OCI-LY7 (cell line): ENCODE measurements at regions not wholly inside any gene's neighbourhood (a gene's known extent, or its start where the extent isn't known, plus 50 kb on each side); places are given as distances from the start of the nearest gene placed in this dataset.

Source experiments
- CTCF ChIP-seq: fragments of 200-600 bp; sonication (generic); conservative IDR thresholded peaks from 2 replicates; pipeline ENCODE4 v1.5.1; 2014; ENCODE audit warnings: mild to moderate bottlenecking, antibody characterized with exemption, low read length, moderate library complexity, mixed read lengths
- EZH2phosphoT487 ChIP-seq: fragments of 200-600 bp; sonication (generic); IDR thresholded peaks from 2 replicates; pipeline ENCODE4 v1.6.1; 2018; ENCODE audit warnings: low read depth, borderline replicate concordance, mild to moderate bottlenecking, mixed run types, antibody characterized with exemption, low read length, moderate library complexity, mixed read lengths

GRCh38 chr22:49551446-49551845 is 276.2 kb downstream of the BRD1 start:
- TF ChIP-seq CTCF (no peak), EZH2phosphoT487 (no peak)
